ENCODE measurements at regions not wholly inside any gene's neighbourhood (a gene's known extent, or its start where the extent isn't known, plus 50 kb on each side); places are given as distances from the start of the nearest gene placed in this dataset.

DNA sequence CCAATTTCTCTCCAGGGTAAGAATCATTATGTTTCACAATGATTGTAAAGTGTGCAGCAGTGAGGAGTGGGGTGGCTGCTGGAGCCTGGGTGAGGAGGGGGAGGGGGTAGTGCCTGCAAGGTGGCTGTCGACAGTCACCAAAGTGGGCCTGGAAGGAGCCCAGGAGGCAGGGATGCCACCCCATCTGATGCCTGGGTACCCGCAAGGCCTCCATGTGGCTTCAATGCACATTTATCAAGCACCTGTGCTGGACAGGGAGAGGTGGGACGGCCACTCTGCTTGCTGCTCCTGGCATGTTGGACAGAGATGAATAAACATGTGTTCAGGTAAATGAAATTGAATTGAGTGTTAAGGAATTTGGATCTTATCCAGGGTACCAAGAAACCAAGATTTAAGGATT lies 78.8 kb upstream of the DISP3 start:
- TF ChIP-seq, protein P1, sequence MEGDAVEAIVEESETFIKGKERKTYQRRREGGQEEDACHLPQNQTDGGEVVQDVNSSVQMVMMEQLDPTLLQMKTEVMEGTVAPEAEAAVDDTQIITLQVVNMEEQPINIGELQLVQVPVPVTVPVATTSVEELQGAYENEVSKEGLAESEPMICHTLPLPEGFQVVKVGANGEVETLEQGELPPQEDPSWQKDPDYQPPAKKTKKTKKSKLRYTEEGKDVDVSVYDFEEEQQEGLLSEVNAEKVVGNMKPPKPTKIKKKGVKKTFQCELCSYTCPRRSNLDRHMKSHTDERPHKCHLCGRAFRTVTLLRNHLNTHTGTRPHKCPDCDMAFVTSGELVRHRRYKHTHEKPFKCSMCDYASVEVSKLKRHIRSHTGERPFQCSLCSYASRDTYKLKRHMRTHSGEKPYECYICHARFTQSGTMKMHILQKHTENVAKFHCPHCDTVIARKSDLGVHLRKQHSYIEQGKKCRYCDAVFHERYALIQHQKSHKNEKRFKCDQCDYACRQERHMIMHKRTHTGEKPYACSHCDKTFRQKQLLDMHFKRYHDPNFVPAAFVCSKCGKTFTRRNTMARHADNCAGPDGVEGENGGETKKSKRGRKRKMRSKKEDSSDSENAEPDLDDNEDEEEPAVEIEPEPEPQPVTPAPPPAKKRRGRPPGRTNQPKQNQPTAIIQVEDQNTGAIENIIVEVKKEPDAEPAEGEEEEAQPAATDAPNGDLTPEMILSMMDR (IDR thresholded peaks at IDR 0.05; ENCODE audit: insufficient read depth, low read length, poor library complexity, severe bottlenecking): no peak
- TF ChIP-seq EZH2phosphoT487 (conservative IDR thresholded peaks at IDR 0.05; ENCODE audit: low read length): no peak
